Uterus (tissue), 2 donors: ENCODE measurements at regions not wholly inside any gene's neighbourhood (a gene's known extent, or its start where the extent isn't known, plus 50 kb on each side); places are given as distances from the start of the nearest gene placed in this dataset.

Experiments used
- CTCF ChIP-seq, 4 experiments: fragments of 200-600 bp in 2 of 4; fragments of 450-650 bp in 2 of 4; sonication (generic) in 2 of 4; IDR thresholded peaks; one replicate each; pipeline ENCODE4 v1.5.1; 2016 to 2019; ENCODE audit warnings: antibody characterized with exemption in 4 of 4, mild to moderate bottlenecking in 2 of 4, moderate library complexity in 1 of 4
- POLR2A ChIP-seq, 2 donors: fragments of 450-650 bp; IDR thresholded peaks; one replicate each; pipeline ENCODE4 v1.6.1; 2016; ENCODE audit warnings: antibody characterized with exemption in 2 of 2, mild to moderate bottlenecking in 1 of 2, moderate library complexity in 1 of 2

- TF ChIP-seq CTCF (IDR thresholded peaks at IDR 0.05) (no peak), POLR2A (IDR thresholded peaks at IDR 0.05) (no peak)
These were observed 333.6 kb upstream of the CCNH start for GRCh38 chr5:87746341-87746740.
